SK-N-SH treated with all-trans-retinoic acid at 6 μM for 48 hours (cell line): ENCODE measurements at regions not wholly inside any gene's neighbourhood (a gene's known extent, or its start where the extent isn't known, plus 50 kb on each side); places are given as distances from the start of the nearest gene placed in this dataset.

Source experiments
- GLIS3 ChIP-seq: fragments of 250-450 bp; sonication (Bioruptor Pico); IDR thresholded peaks from 2 replicates; pipeline ENCODE4 v1.5.0; 2020; ENCODE audit warnings: mild to moderate bottlenecking, moderate library complexity
- OSR1 ChIP-seq: fragments of 250-450 bp; sonication (Bioruptor Pico); IDR thresholded peaks from 2 replicates; pipeline ENCODE4 v1.8.0; 2022; ENCODE audit warnings: moderate library complexity, mild to moderate bottlenecking, inconsistent platforms
- PATZ1 ChIP-seq: fragments of 250-450 bp; sonication (Bioruptor Pico); IDR thresholded peaks from 2 replicates; pipeline ENCODE4 v1.8.0; 2020; ENCODE audit warnings: mild to moderate bottlenecking, moderate library complexity, borderline replicate concordance
- POU6F1 ChIP-seq: fragments of 250-450 bp; sonication (Bioruptor Pico); IDR thresholded peaks from 2 replicates; pipeline ENCODE4 v1.8.0; 2021; ENCODE audit warnings: low read depth, mild to moderate bottlenecking, moderate library complexity, borderline replicate concordance
- PPARA ChIP-seq: fragments of 250-450 bp; sonication (Bioruptor Pico); IDR thresholded peaks from 2 replicates; pipeline ENCODE4 v1.5.0; 2020; ENCODE audit warnings: mild to moderate bottlenecking, borderline replicate concordance
- RARB ChIP-seq: fragments of 250-450 bp; sonication (Bioruptor Pico); IDR thresholded peaks from 2 replicates; pipeline ENCODE4 v1.8.0; 2021; ENCODE audit warnings: mild to moderate bottlenecking, moderate library complexity
- SNAI2 ChIP-seq: fragments of 250-450 bp; sonication (Bioruptor Pico); IDR thresholded peaks from 2 replicates; pipeline ENCODE4 v1.5.0; 2020; ENCODE audit warnings: mild to moderate bottlenecking, moderate library complexity
- TCF4 ChIP-seq: fragments of 250-450 bp; sonication (Bioruptor Pico); IDR thresholded peaks from 2 replicates; pipeline ENCODE4 v1.8.0; 2021; ENCODE audit warnings: mild to moderate bottlenecking, moderate library complexity, borderline replicate concordance
- ZFP30 ChIP-seq: fragments of 450-650 bp; formaldehyde crosslinking; IDR thresholded peaks from 2 replicates; pipeline ENCODE4 v1.5.0; 2022; ENCODE audit warnings: mild to moderate bottlenecking, moderate library complexity
- ZNF8 ChIP-seq: fragments of 450-650 bp; formaldehyde crosslinking; IDR thresholded peaks from 2 replicates; pipeline ENCODE4 v1.5.0; 2020; ENCODE audit warnings: mild to moderate bottlenecking, moderate library complexity

- TF ChIP-seq POU6F1 (CRISPR knock-in tag) (no peak), GLIS3 (CRISPR knock-in tag) (no peak), RARB (CRISPR knock-in tag) (no peak), TCF4 (no peak), PPARA (CRISPR knock-in tag) (no peak), ZFP30 (no peak), OSR1 (CRISPR knock-in tag) (no peak), PATZ1 (no peak), SNAI2 (CRISPR knock-in tag) (no peak), ZNF8 (CRISPR knock-in tag) (no peak)
These were observed 127.9 kb downstream of the PABPC4L start for GRCh38 chr4:134073711-134074110.
